Activated naive CD8-positive, alpha-beta T cell treated with anti-CD3 and anti-CD28 coated beads for 36 hours (primary cell): ENCODE measurements at regions not wholly inside any gene's neighbourhood (a gene's known extent, or its start where the extent isn't known, plus 50 kb on each side); places are given as distances from the start of the nearest gene placed in this dataset.

Experiments used
- DNase-seq: peaks from one replicate; pipeline ENCODE4 v3.0.0; 2021
- H3K27ac Mint-ChIP-seq: one replicate; pipeline ENCODE4 v1.8.0; 2022; ENCODE audit warnings: mild to moderate bottlenecking, moderate library complexity, mixed read lengths
- H3K27me3 Mint-ChIP-seq: one replicate; pipeline ENCODE4 v1.8.0; 2022; ENCODE audit warnings: mild to moderate bottlenecking, mixed read lengths
- H3K36me3 Mint-ChIP-seq: one replicate; pipeline ENCODE4 v1.8.0; 2021; ENCODE audit warnings: mild to moderate bottlenecking, mixed read lengths
- H3K4me1 Mint-ChIP-seq: one replicate; pipeline ENCODE4 v1.8.0; 2021; ENCODE audit warnings: mixed read lengths
- H3K4me3 Mint-ChIP-seq: one replicate; pipeline ENCODE4 v1.8.0; 2022; ENCODE audit warnings: mild to moderate bottlenecking, moderate library complexity, mixed read lengths
- H3K9me3 Mint-ChIP-seq: one replicate; pipeline ENCODE4 v1.8.0; 2022; ENCODE audit warnings: mixed read lengths

GRCh38 chr20:22442318-22442717, 142.1 kb downstream of the FOXA2 start:
- H3K27ac Mint-ChIP-seq: no peak overlapping the region
- no peaks in the 10 kb centered on the region for H3K36me3 Mint-ChIP-seq
- H3K27me3 Mint-ChIP-seq: no peaks in the 10 kb centered on the region
- no peaks in the 10 kb centered on the region for H3K9me3 Mint-ChIP-seq
- DNase-seq: no peak
- no peaks in the 10 kb centered on the region for H3K4me1 Mint-ChIP-seq
- no peak overlapping the region for H3K4me3 Mint-ChIP-seq

GRCh38 chr20:22438926-22439325, 145.4 kb downstream of the FOXA2 start:
- H3K4me3 Mint-ChIP-seq: no peak overlapping the region
- H3K36me3 Mint-ChIP-seq: no peaks in the 10 kb centered on the region
- no peak overlapping the region for H3K27ac Mint-ChIP-seq
- no peak for DNase-seq
- H3K4me1 Mint-ChIP-seq: no peaks in the 10 kb centered on the region
- no peaks in the 10 kb centered on the region for H3K27me3 Mint-ChIP-seq
- no peaks in the 10 kb centered on the region for H3K9me3 Mint-ChIP-seq

GRCh38 chr20:22438346-22438745, 146.0 kb downstream of the FOXA2 start:
- DNase-seq: no peak
- H3K4me3 Mint-ChIP-seq: no peak overlapping the region
- no peaks in the 10 kb centered on the region for H3K27me3 Mint-ChIP-seq
- no peaks in the 10 kb centered on the region for H3K9me3 Mint-ChIP-seq
- H3K27ac Mint-ChIP-seq: no peak overlapping the region
- no peaks in the 10 kb centered on the region for H3K4me1 Mint-ChIP-seq
- H3K36me3 Mint-ChIP-seq: no peaks in the 10 kb centered on the region

GRCh38 chr20:22437354-22437753, 147.0 kb downstream of the FOXA2 start:
- no peak overlapping the region for H3K27ac Mint-ChIP-seq
- H3K4me1 Mint-ChIP-seq: no peaks in the 10 kb centered on the region
- no peaks in the 10 kb centered on the region for H3K27me3 Mint-ChIP-seq
- no peaks in the 10 kb centered on the region for H3K36me3 Mint-ChIP-seq
- DNase-seq: no peak
- no peaks in the 10 kb centered on the region for H3K9me3 Mint-ChIP-seq
- H3K4me3 Mint-ChIP-seq: no peak overlapping the region

- Mint-ChIP-seq H3K4me3 (no peak overlapping the region), H3K36me3 (no peaks in the 10 kb centered on the region), H3K9me3 (no peaks in the 10 kb centered on the region), H3K27ac (no peak overlapping the region), H3K4me1 (no peaks in the 10 kb centered on the region), H3K27me3 (no peaks in the 10 kb centered on the region)
- DNase-seq: no peak
These were observed 153.0 kb downstream of the FOXA2 start for GRCh38 chr20:22431419-22431818.

GRCh38 chr20:22430746-22431168, 153.6 kb downstream of the FOXA2 start:
- no peak overlapping the region for H3K4me3 Mint-ChIP-seq
- no peaks in the 10 kb centered on the region for H3K9me3 Mint-ChIP-seq

GRCh38 chr20:22430154-22430745, 154.1 kb downstream of the FOXA2 start:
- Mint-ChIP-seq H3K4me1 (no peaks in the 10 kb centered on the region), H3K27me3 (no peaks in the 10 kb centered on the region), H3K36me3 (no peaks in the 10 kb centered on the region), H3K27ac (no peak overlapping the region), H3K4me3 (no peak overlapping the region), H3K9me3 (no peaks in the 10 kb centered on the region)
- DNase-seq: no peak

More at GRCh38 chr20:22430746-22431168, 153.6 kb downstream of the FOXA2 start:
- no peaks in the 10 kb centered on the region for H3K36me3 Mint-ChIP-seq
- no peaks in the 10 kb centered on the region for H3K27me3 Mint-ChIP-seq
- no peak overlapping the region for H3K27ac Mint-ChIP-seq
- no peak for DNase-seq
- H3K4me1 Mint-ChIP-seq: no peaks in the 10 kb centered on the region

- Mint-ChIP-seq H3K27me3 (no peaks in the 10 kb centered on the region), H3K27ac (no peak overlapping the region), H3K4me1 (no peaks in the 10 kb centered on the region), H3K9me3 (no peaks in the 10 kb centered on the region), H3K4me3 (no peak overlapping the region), H3K36me3 (no peaks in the 10 kb centered on the region)
- no peak for DNase-seq
These were observed 154.9 kb downstream of the FOXA2 start for GRCh38 chr20:22429175-22430153.

- H3K27ac Mint-ChIP-seq: no peak overlapping the region
- H3K4me3 Mint-ChIP-seq: no peak overlapping the region
- DNase-seq: no peak
- no peaks in the 10 kb centered on the region for H3K9me3 Mint-ChIP-seq
- H3K4me1 Mint-ChIP-seq: no peaks in the 10 kb centered on the region
- H3K36me3 Mint-ChIP-seq: no peaks in the 10 kb centered on the region
- H3K27me3 Mint-ChIP-seq: no peaks in the 10 kb centered on the region
These were observed 156.3 kb downstream of the FOXA2 start for GRCh38 chr20:22428051-22428450.

- DNase-seq: no peak
- H3K27me3 Mint-ChIP-seq: peaks cover 3% of the 10 kb centered on the region
- H3K4me1 Mint-ChIP-seq: no peaks in the 10 kb centered on the region
- H3K9me3 Mint-ChIP-seq: no peaks in the 10 kb centered on the region
- no peak overlapping the region for H3K4me3 Mint-ChIP-seq
- H3K27ac Mint-ChIP-seq: no peak overlapping the region
- no peaks in the 10 kb centered on the region for H3K36me3 Mint-ChIP-seq
These were observed 157.6 kb downstream of the FOXA2 start for GRCh38 chr20:22426772-22427171.

- H3K36me3 Mint-ChIP-seq: no peaks in the 10 kb centered on the region
- DNase-seq: no peak
- no peak overlapping the region for H3K27ac Mint-ChIP-seq
- H3K4me1 Mint-ChIP-seq: no peaks in the 10 kb centered on the region
- H3K27me3 Mint-ChIP-seq: peaks cover 3% of the 10 kb centered on the region
- H3K4me3 Mint-ChIP-seq: no peak overlapping the region
- no peaks in the 10 kb centered on the region for H3K9me3 Mint-ChIP-seq
These were observed 158.8 kb downstream of the FOXA2 start for GRCh38 chr20:22425344-22426295.

GRCh38 chr20:22423190-22423832, 161.1 kb downstream of the FOXA2 start:
- Mint-ChIP-seq H3K36me3 (no peaks in the 10 kb centered on the region), H3K4me1 (no peaks in the 10 kb centered on the region), H3K4me3 (no peak overlapping the region), H3K27me3 (peaks cover 3% of the 10 kb centered on the region), H3K9me3 (no peaks in the 10 kb centered on the region), H3K27ac (no peak overlapping the region)
- no peak for DNase-seq

- H3K4me1 Mint-ChIP-seq: no peaks in the 10 kb centered on the region
- H3K9me3 Mint-ChIP-seq: no peaks in the 10 kb centered on the region
- no peak overlapping the region for H3K4me3 Mint-ChIP-seq
- H3K27me3 Mint-ChIP-seq: peaks cover 3% of the 10 kb centered on the region
- no peak overlapping the region for H3K27ac Mint-ChIP-seq
- no peaks in the 10 kb centered on the region for H3K36me3 Mint-ChIP-seq
- no peak for DNase-seq
These were observed 164.2 kb downstream of the FOXA2 start for GRCh38 chr20:22420116-22420598.

GRCh38 chr20:22418738-22419137, 165.6 kb downstream of the FOXA2 start:
- peaks cover 3% of the 10 kb centered on the region for H3K27me3 Mint-ChIP-seq
- H3K4me1 Mint-ChIP-seq: no peaks in the 10 kb centered on the region
- no peak for DNase-seq
- no peaks in the 10 kb centered on the region for H3K9me3 Mint-ChIP-seq
- H3K36me3 Mint-ChIP-seq: no peaks in the 10 kb centered on the region
- no peak overlapping the region for H3K27ac Mint-ChIP-seq
- no peak overlapping the region for H3K4me3 Mint-ChIP-seq
